ENCODE measurements at regions not wholly inside any gene's neighbourhood (a gene's known extent, or its start where the extent isn't known, plus 50 kb on each side); places are given as distances from the start of the nearest gene placed in this dataset.

- TF ChIP-seq, protein P1, sequence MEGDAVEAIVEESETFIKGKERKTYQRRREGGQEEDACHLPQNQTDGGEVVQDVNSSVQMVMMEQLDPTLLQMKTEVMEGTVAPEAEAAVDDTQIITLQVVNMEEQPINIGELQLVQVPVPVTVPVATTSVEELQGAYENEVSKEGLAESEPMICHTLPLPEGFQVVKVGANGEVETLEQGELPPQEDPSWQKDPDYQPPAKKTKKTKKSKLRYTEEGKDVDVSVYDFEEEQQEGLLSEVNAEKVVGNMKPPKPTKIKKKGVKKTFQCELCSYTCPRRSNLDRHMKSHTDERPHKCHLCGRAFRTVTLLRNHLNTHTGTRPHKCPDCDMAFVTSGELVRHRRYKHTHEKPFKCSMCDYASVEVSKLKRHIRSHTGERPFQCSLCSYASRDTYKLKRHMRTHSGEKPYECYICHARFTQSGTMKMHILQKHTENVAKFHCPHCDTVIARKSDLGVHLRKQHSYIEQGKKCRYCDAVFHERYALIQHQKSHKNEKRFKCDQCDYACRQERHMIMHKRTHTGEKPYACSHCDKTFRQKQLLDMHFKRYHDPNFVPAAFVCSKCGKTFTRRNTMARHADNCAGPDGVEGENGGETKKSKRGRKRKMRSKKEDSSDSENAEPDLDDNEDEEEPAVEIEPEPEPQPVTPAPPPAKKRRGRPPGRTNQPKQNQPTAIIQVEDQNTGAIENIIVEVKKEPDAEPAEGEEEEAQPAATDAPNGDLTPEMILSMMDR (IDR thresholded peaks at IDR 0.05) = no peak
- Histone ChIP-seq H3K9me3 (replicated peaks in 1 of 2; ENCODE audit: control insufficient read depth in 1 of 2, insufficient read depth in 1 of 2, low read length in 2 of 2) (no peaks in the 10 kb centered on the region), H2AFZ (ENCODE audit: insufficient read depth, low read depth, low read length, poor library complexity, severe bottlenecking) (no peak overlapping the region), H3K79me2 (ENCODE audit: insufficient read depth, low read length) (no peaks in the 10 kb centered on the region), H3K4me1 (ENCODE audit: control insufficient read depth in 1 of 2, insufficient read depth in 2 of 2, low read length in 2 of 2) (no peaks in the 10 kb centered on the region), H3K4me2 (replicated peaks; ENCODE audit: extremely low read depth, low read length, poor library complexity, severe bottlenecking) (no peak overlapping the region), H3K4me3 (replicated peaks in 1 of 3; ENCODE audit: low read depth in 2 of 3, low read length in 3 of 3) (no peak overlapping the region), H3K27ac (ENCODE audit: low read depth in 1 of 2, low read length in 2 of 2) (no peak overlapping the region), H3K36me3 (replicated peaks in 1 of 2; ENCODE audit: control insufficient read depth in 1 of 2, insufficient read depth in 2 of 2, low read length in 2 of 2) (no peaks in the 10 kb centered on the region), H4K20me1 (ENCODE audit: insufficient read depth, low read length) (no peaks in the 10 kb centered on the region), H3K9ac (ENCODE audit: insufficient read depth, low read length, poor library complexity, severe bottlenecking) (no peak overlapping the region), H3K27me3 (ENCODE audit: control insufficient read depth in 2 of 2, insufficient read depth in 2 of 2, low read length in 2 of 2) (no peaks in the 10 kb centered on the region)
- no peaks in the 10 kb centered on the region for H3K36me3 Mint-ChIP-seq
- WGBS (ENCODE audit: insufficient coverage) = 100% methylated on average over 1 of the region's 4 CpGs
- H3K4me1 Mint-ChIP-seq = peaks cover 15% of the 10 kb centered on the region
- peaks cover 1 to 12% (median 4%) of the 10 kb centered on the region in 7 donors for H3K9me3 Mint-ChIP-seq
- no peak overlapping the region for H3K4me3 Mint-ChIP-seq
- H3K27ac Mint-ChIP-seq = no peak overlapping the region
- no peak for DNase-seq
- intact Hi-C loops (cut with micrococcal nuclease) = no loop called here
- peaks cover 0 to 2% (median 0%) of the 10 kb centered on the region in 3 donors for H3K27me3 Mint-ChIP-seq (ENCODE audit: low read depth in 3 of 3)
Measured at GRCh38 chr2:195342061-195342460, 315.0 kb upstream of the SLC39A10 start.

- no peaks in the 10 kb centered on the region for H3K36me3 Mint-ChIP-seq
- H3K9ac ChIP-seq (ENCODE audit: insufficient read depth, low read length, poor library complexity, severe bottlenecking) = no peak overlapping the region
- 100% methylated on average over 1 of the region's 1 CpG for WGBS (ENCODE audit: insufficient coverage)
- H3K4me3 ChIP-seq (replicated peaks in 1 of 3; ENCODE audit: low read depth in 2 of 3, low read length in 3 of 3) = no peak overlapping the region
- H3K9me3 Mint-ChIP-seq = peaks cover 2 to 14% (median 8%) of the 10 kb centered on the region in 7 donors
- no peaks in the 10 kb centered on the region for H3K36me3 ChIP-seq (replicated peaks in 1 of 2; ENCODE audit: control insufficient read depth in 1 of 2, insufficient read depth in 2 of 2, low read length in 2 of 2)
- H3K4me3 Mint-ChIP-seq = no peak overlapping the region
- no peaks in the 10 kb centered on the region for H3K9me3 ChIP-seq (replicated peaks in 1 of 2; ENCODE audit: control insufficient read depth in 1 of 2, insufficient read depth in 1 of 2, low read length in 2 of 2)
- DNase-seq = no peak
- H3K27ac Mint-ChIP-seq = no peak overlapping the region
- no peaks in the 10 kb centered on the region for H3K4me1 ChIP-seq (ENCODE audit: control insufficient read depth in 1 of 2, insufficient read depth in 2 of 2, low read length in 2 of 2)
- H3K4me1 Mint-ChIP-seq = peaks cover 17% of the 10 kb centered on the region
- no peak overlapping the region for H3K4me2 ChIP-seq (replicated peaks; ENCODE audit: extremely low read depth, low read length, poor library complexity, severe bottlenecking)
- no peak overlapping the region for H2AFZ ChIP-seq (ENCODE audit: insufficient read depth, low read depth, low read length, poor library complexity, severe bottlenecking)
- no peaks in the 10 kb centered on the region for H3K79me2 ChIP-seq (ENCODE audit: insufficient read depth, low read length)
- H3K27me3 Mint-ChIP-seq (ENCODE audit: low read depth in 3 of 3) = peaks cover 0 to 2% (median 0%) of the 10 kb centered on the region in 3 donors
- H3K27me3 ChIP-seq (ENCODE audit: control insufficient read depth in 2 of 2, insufficient read depth in 2 of 2, low read length in 2 of 2) = no peaks in the 10 kb centered on the region
- TF ChIP-seq, protein P1 (IDR thresholded peaks at IDR 0.05) = no peak
- intact Hi-C loops (cut with micrococcal nuclease) = no loop called here
- H4K20me1 ChIP-seq (ENCODE audit: insufficient read depth, low read length) = no peaks in the 10 kb centered on the region
- H3K27ac ChIP-seq (ENCODE audit: low read depth in 1 of 2, low read length in 2 of 2) = no peak overlapping the region
Measured at GRCh38 chr2:195338856-195339255, 318.2 kb upstream of the SLC39A10 start.

All from CD14-positive monocyte (primary cell).